ENCODE measurements at regions not wholly inside any gene's neighbourhood (a gene's known extent, or its start where the extent isn't known, plus 50 kb on each side); places are given as distances from the start of the nearest gene placed in this dataset.

GRCh38 chr7:80288175-80289122 lies 153.8 kb downstream of the GNAI1 start:
- H3K9me3 Mint-ChIP-seq = peaks cover 8% of the 10 kb centered on the region
- H3K36me3 Mint-ChIP-seq = no peaks in the 10 kb centered on the region
- H3K27me3 Mint-ChIP-seq = no peaks in the 10 kb centered on the region
- H3K4me1 Mint-ChIP-seq = no peaks in the 10 kb centered on the region
- no peak overlapping the region for H3K27ac Mint-ChIP-seq
- no peak overlapping the region for H3K4me3 Mint-ChIP-seq
- DNase-seq = no peak

DNA sequence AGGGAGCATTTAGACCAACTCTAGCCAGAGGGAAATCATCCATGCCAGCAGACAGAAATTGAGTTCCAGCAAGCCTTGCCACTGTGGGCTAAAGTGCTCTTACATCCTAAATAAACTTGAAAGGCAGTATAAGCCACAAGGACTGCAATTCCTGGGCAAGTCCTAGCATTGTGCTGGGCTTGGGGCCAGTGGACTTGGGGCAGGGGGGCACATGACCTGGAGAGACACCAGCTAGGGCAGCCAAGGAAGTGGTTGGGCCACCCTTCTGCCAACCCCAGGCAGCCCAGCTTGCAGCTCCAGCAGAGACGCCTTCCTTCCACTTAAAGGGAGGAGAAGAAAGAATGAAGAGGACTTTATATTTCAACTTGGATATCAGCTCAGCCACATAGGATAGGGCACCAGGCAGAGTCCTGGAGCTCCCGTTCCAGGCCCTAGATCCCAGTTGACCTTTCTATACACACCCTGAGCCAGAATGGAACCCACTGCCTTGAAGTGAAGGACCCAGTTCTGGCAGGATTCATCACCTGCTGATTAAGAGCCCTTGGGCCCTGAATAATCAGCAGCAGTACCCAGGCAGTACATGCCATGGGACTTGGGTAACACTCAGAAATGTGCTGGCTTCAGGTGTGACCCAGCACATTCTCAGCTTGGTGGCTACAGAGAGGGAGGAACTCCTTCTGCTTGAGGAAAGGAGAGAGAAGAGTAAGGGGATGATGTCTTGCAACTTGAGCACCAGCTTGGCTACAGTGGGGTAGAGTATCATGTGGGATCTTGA lies 153.0 kb downstream of the GNAI1 start:
- peaks cover 2% of the 10 kb centered on the region for H3K9me3 Mint-ChIP-seq
- no peak for DNase-seq
- H3K27me3 Mint-ChIP-seq = no peaks in the 10 kb centered on the region
- H3K4me3 Mint-ChIP-seq = no peak overlapping the region
- no peaks in the 10 kb centered on the region for H3K4me1 Mint-ChIP-seq
- no peaks in the 10 kb centered on the region for H3K36me3 Mint-ChIP-seq
- H3K27ac Mint-ChIP-seq = no peak overlapping the region

GRCh38 chr7:80286611-80287010 lies 152.0 kb downstream of the GNAI1 start:
- no peak overlapping the region for H3K4me3 Mint-ChIP-seq
- H3K4me1 Mint-ChIP-seq = no peaks in the 10 kb centered on the region
- no peak for DNase-seq

GRCh38 chr7:80284855-80285254 lies 150.2 kb downstream of the GNAI1 start:
- no peak for DNase-seq
- H3K27me3 Mint-ChIP-seq = no peaks in the 10 kb centered on the region
- H3K9me3 Mint-ChIP-seq = no peaks in the 10 kb centered on the region
- no peak overlapping the region for H3K27ac Mint-ChIP-seq
- no peaks in the 10 kb centered on the region for H3K36me3 Mint-ChIP-seq
- H3K4me3 Mint-ChIP-seq = no peak overlapping the region
- H3K4me1 Mint-ChIP-seq = no peaks in the 10 kb centered on the region

More at GRCh38 chr7:80286611-80287010, 152.0 kb downstream of the GNAI1 start:
- no peaks in the 10 kb centered on the region for H3K27me3 Mint-ChIP-seq
- H3K9me3 Mint-ChIP-seq = peaks cover 2% of the 10 kb centered on the region
- no peak overlapping the region for H3K27ac Mint-ChIP-seq
- H3K36me3 Mint-ChIP-seq = no peaks in the 10 kb centered on the region

DNA sequence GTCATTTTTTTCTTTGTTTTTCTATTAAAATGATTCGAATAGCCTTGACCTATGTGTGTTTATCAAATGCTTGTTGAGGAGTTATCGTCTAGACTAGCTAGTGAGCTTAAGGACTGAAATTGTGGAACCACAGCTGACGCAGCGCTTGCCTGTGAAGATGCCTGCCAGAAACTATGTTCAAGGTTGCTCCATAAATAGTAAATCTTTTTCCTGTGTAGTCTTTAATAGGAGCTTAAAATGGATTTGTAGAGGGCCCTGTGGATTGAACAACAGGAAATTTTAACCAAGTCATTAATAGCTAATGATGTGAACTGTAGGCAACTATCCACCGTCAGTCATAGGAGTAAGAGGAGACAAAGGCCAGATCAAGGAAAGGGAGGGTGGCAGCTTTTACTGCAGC lies 145.1 kb downstream of the GNAI1 start:
- DNase-seq = no peak
- no peak overlapping the region for H3K27ac Mint-ChIP-seq
- H3K4me1 Mint-ChIP-seq = no peaks in the 10 kb centered on the region
- H3K36me3 Mint-ChIP-seq = no peaks in the 10 kb centered on the region
- no peaks in the 10 kb centered on the region for H3K9me3 Mint-ChIP-seq
- H3K27me3 Mint-ChIP-seq = no peaks in the 10 kb centered on the region
- no peak overlapping the region for H3K4me3 Mint-ChIP-seq

GRCh38 chr7:80278737-80279136 lies 144.1 kb downstream of the GNAI1 start:
- DNase-seq = no peak
- Mint-ChIP-seq H3K27me3 (no peaks in the 10 kb centered on the region), H3K9me3 (no peaks in the 10 kb centered on the region), H3K4me3 (no peak overlapping the region), H3K4me1 (no peaks in the 10 kb centered on the region), H3K27ac (no peak overlapping the region), H3K36me3 (no peaks in the 10 kb centered on the region)

GRCh38 chr7:80277434-80278427 lies 143.1 kb downstream of the GNAI1 start:
- no peak overlapping the region for H3K4me3 Mint-ChIP-seq
- DNase-seq = no peak
- H3K27ac Mint-ChIP-seq = no peak overlapping the region
- no peaks in the 10 kb centered on the region for H3K27me3 Mint-ChIP-seq
- no peaks in the 10 kb centered on the region for H3K9me3 Mint-ChIP-seq
- H3K36me3 Mint-ChIP-seq = no peaks in the 10 kb centered on the region
- H3K4me1 Mint-ChIP-seq = no peaks in the 10 kb centered on the region
